H9 (cell line): ENCODE measurements at regions not wholly inside any gene's neighbourhood (a gene's known extent, or its start where the extent isn't known, plus 50 kb on each side); places are given as distances from the start of the nearest gene placed in this dataset.

ENCODE experiments used
- DNase-seq: peaks from one replicate; pipeline ENCODE4 v3.0.0-alpha.2; 2017
- H2AFZ ChIP-seq: one replicate; pipeline ENCODE4 v1.6.1; 2013; ENCODE audit warnings: mild to moderate bottlenecking, low read length, control low read depth, moderate library complexity
- H2AK5ac ChIP-seq: 2 replicates; pipeline ENCODE4 v1.6.1; 2013; ENCODE audit warnings: low read length, control low read depth, mixed read lengths; ENCODE audit not compliant: insufficient read length
- H2BK120ac ChIP-seq: one replicate; pipeline ENCODE4 v1.6.1; 2013; ENCODE audit warnings: low read depth, mild to moderate bottlenecking, low read length, control low read depth, inconsistent platforms; ENCODE audit not compliant: poor library complexity, severe bottlenecking
- H2BK12ac ChIP-seq: 2 replicates; pipeline ENCODE4 v1.6.1; 2013; ENCODE audit warnings: low read length, control low read depth, mixed read lengths, low read depth; ENCODE audit not compliant: insufficient read length
- H2BK15ac ChIP-seq: 2 replicates; pipeline ENCODE4 v1.6.1; 2013; ENCODE audit warnings: low read depth, low read length, control low read depth
- H2BK20ac ChIP-seq: one replicate; pipeline ENCODE4 v1.6.1; 2013; ENCODE audit warnings: low read depth, mild to moderate bottlenecking, low read length, control low read depth, inconsistent platforms; ENCODE audit not compliant: poor library complexity, severe bottlenecking
- H2BK5ac ChIP-seq: 2 replicates; pipeline ENCODE4 v1.6.1; 2013; ENCODE audit warnings: low read length, control low read depth, mixed read lengths; ENCODE audit not compliant: insufficient read length
- H3K14ac ChIP-seq: 2 replicates; pipeline ENCODE4 v1.6.1; 2013; ENCODE audit warnings: low read length, control low read depth; ENCODE audit not compliant: insufficient read depth
- H3K18ac ChIP-seq: 2 replicates; pipeline ENCODE4 v1.6.1; 2013; ENCODE audit warnings: low read depth, mild to moderate bottlenecking, mixed read lengths, low read length, control low read depth; ENCODE audit not compliant: insufficient read length
- H3K23ac ChIP-seq: 2 replicates; pipeline ENCODE4 v1.6.1; 2013; ENCODE audit warnings: low read length, control low read depth, mixed read lengths, low read depth; ENCODE audit not compliant: insufficient read length
- H3K23me2 ChIP-seq: 2 replicates; pipeline ENCODE4 v1.6.1; 2013; ENCODE audit warnings: low read depth, mild to moderate bottlenecking, mixed read lengths, low read length, control low read depth; ENCODE audit not compliant: insufficient read length, poor library complexity, severe bottlenecking
- H3K27ac ChIP-seq: 2 replicates; pipeline ENCODE4 v1.5.1; 2013; ENCODE audit warnings: low read length, control low read depth, mixed read lengths, low read depth; ENCODE audit not compliant: insufficient read length
- H3K27me3 ChIP-seq: 2 replicates; pipeline ENCODE4 v1.6.1; 2013; ENCODE audit warnings: low read length, control low read depth, inconsistent platforms; ENCODE audit not compliant: insufficient read depth
- H3K4ac ChIP-seq: 2 replicates; pipeline ENCODE4 v1.6.1; 2013; ENCODE audit warnings: low read depth, mild to moderate bottlenecking, control low read depth, inconsistent platforms, low read length, moderate library complexity
- H3K4me1 ChIP-seq: 2 replicates; pipeline ENCODE4 v1.6.1; 2013; ENCODE audit warnings: low read length, control low read depth, inconsistent platforms; ENCODE audit not compliant: insufficient read depth
- H3K4me2 ChIP-seq: 2 replicates; pipeline ENCODE4 v1.6.1; 2013; ENCODE audit warnings: low read length, control low read depth, mixed read lengths; ENCODE audit not compliant: insufficient read length, insufficient read depth
- H3K56ac ChIP-seq: 2 replicates; pipeline ENCODE4 v1.6.1; 2013; ENCODE audit warnings: low read depth, mild to moderate bottlenecking, mixed read lengths, low read length, control low read depth; ENCODE audit not compliant: insufficient read length
- H3K79me1 ChIP-seq: 2 replicates; pipeline ENCODE4 v1.6.1; 2013; ENCODE audit warnings: low read depth, mild to moderate bottlenecking, moderate library complexity, low read length, control low read depth, inconsistent platforms; ENCODE audit not compliant: insufficient read depth, poor library complexity, severe bottlenecking
- H3K79me2 ChIP-seq: 2 replicates; pipeline ENCODE4 v1.6.1; 2013; ENCODE audit warnings: low read length, control low read depth, inconsistent platforms; ENCODE audit not compliant: insufficient read depth
- H3K9ac ChIP-seq: 2 replicates; pipeline ENCODE4 v1.6.1; 2013; ENCODE audit warnings: low read length, control low read depth, mixed read lengths; ENCODE audit not compliant: insufficient read length; ENCODE audit errors: extremely low read depth
- H3K9me3 ChIP-seq: one replicate; pipeline ENCODE4 v1.6.1; 2013; ENCODE audit warnings: low read depth, low read length, inconsistent platforms; ENCODE audit not compliant: control insufficient read depth
- H3T11ph ChIP-seq: one replicate; pipeline ENCODE4 v1.6.1; 2013; ENCODE audit warnings: mild to moderate bottlenecking, low read length, control low read depth, inconsistent platforms
- H4K20me1 ChIP-seq: one replicate; pipeline ENCODE4 v1.6.1; 2013; ENCODE audit not compliant: control insufficient read depth, insufficient read length, insufficient read depth
- H4K5ac ChIP-seq: 2 replicates; pipeline ENCODE4 v1.6.1; 2013; ENCODE audit warnings: low read depth, mild to moderate bottlenecking, mixed read lengths, low read length, control low read depth; ENCODE audit not compliant: insufficient read length
- H4K8ac ChIP-seq: replicated peaks from 2 replicates; pipeline ENCODE4 v1.6.1; 2013; ENCODE audit warnings: low read length, control low read depth, mixed read lengths, low read depth; ENCODE audit not compliant: insufficient read length
- H4K91ac ChIP-seq: 2 replicates; pipeline ENCODE4 v1.6.1; 2013; ENCODE audit warnings: low read depth, mild to moderate bottlenecking, moderate library complexity, mixed read lengths, low read length, control low read depth; ENCODE audit not compliant: insufficient read length
- H3K27ac Mint-ChIP-seq, 3 experiments: 2 replicates in 2 of 3; 3 replicates in 1 of 3; pipeline ENCODE4 v1.8.0; 2020 to 2021; ENCODE audit warnings: mixed read lengths in 3 of 3, mild to moderate bottlenecking in 1 of 3, moderate library complexity in 1 of 3
- H3K27me3 Mint-ChIP-seq: 2 replicates; pipeline ENCODE4 v1.8.0; 2021; ENCODE audit warnings: low read depth, mild to moderate bottlenecking, moderate library complexity, mixed read lengths
- H3K36me3 Mint-ChIP-seq, 3 experiments: 2 replicates in 2 of 3; 3 replicates in 1 of 3; pipeline ENCODE4 v1.8.0; 2020 to 2021; ENCODE audit warnings: low read depth in 3 of 3, mixed read lengths in 3 of 3; ENCODE audit not compliant: insufficient read depth in 1 of 3
- H3K4me1 Mint-ChIP-seq, 2 experiments: 2 replicates each; pipeline ENCODE4 v1.8.0; 2020; ENCODE audit warnings: mixed read lengths in 2 of 2
- H3K4me3 Mint-ChIP-seq, 2 experiments: 2 replicates in 1 of 2; 3 replicates in 1 of 2; pipeline ENCODE4 v1.8.0; 2020 to 2021; ENCODE audit warnings: mild to moderate bottlenecking in 2 of 2, mixed read lengths in 2 of 2, moderate library complexity in 1 of 2
- H3K9me3 Mint-ChIP-seq, 2 experiments: 2 replicates in 1 of 2; 3 replicates in 1 of 2; pipeline ENCODE4 v1.8.0; 2020; ENCODE audit warnings: mild to moderate bottlenecking in 2 of 2, mixed read lengths in 2 of 2, moderate library complexity in 1 of 2
- CTCF ChIP-seq: fragments of 200-600 bp; sonication (generic); conservative IDR thresholded peaks from 3 replicates; pipeline ENCODE4 v1.8.0; 2021; ENCODE audit warnings: antibody characterized with exemption, mild to moderate bottlenecking
- WGBS: extraction: QIAGEN DNeasy Blood & Tissue Kit; methylation state at CpG from one replicate; pipeline ENCODE4 v1.1.7; 2013; ENCODE audit warnings: missing lambda C conversion rate, low lambda C conversion rate, mixed read lengths; ENCODE audit not compliant: insufficient read length; ENCODE audit errors: extremely low coverage; 5-methylcytosine and 5-hydroxymethylcytosine counted together

- no peak overlapping the region for H3K18ac ChIP-seq
- H4K91ac ChIP-seq = no peak overlapping the region
- no peak overlapping the region for H3T11ph ChIP-seq
- H2BK12ac ChIP-seq = no peak overlapping the region
- no peaks in the 10 kb centered on the region for H3K27me3 ChIP-seq
- no peak overlapping the region for H2BK5ac ChIP-seq
- no peak overlapping the region for H3K4me2 ChIP-seq
- H3K27ac ChIP-seq = no peak overlapping the region
- no peak for DNase-seq
- H3K9ac ChIP-seq = no peak overlapping the region
- no peak overlapping the region for H4K8ac ChIP-seq
- no peak overlapping the region for H4K5ac ChIP-seq
- no peak for TF ChIP-seq CTCF
- peaks cover 19 to 20% of the 10 kb centered on the region in 2 experiments for H3K4me1 Mint-ChIP-seq
- H2BK120ac ChIP-seq = no peak overlapping the region
- H3K79me1 ChIP-seq = no peaks in the 10 kb centered on the region
- H2AK5ac ChIP-seq = no peak overlapping the region
- H3K56ac ChIP-seq = no peak overlapping the region
- no peaks in the 10 kb centered on the region for H3K27me3 Mint-ChIP-seq
- H3K36me3 Mint-ChIP-seq = no peaks in the 10 kb centered on the region
- H3K23me2 ChIP-seq = no peaks in the 10 kb centered on the region
- no peaks in the 10 kb centered on the region for H3K9me3 ChIP-seq
- no peaks in the 10 kb centered on the region for H3K4me1 ChIP-seq
- no peak overlapping the region for H3K27ac Mint-ChIP-seq
- H2BK15ac ChIP-seq = no peak overlapping the region
- no CpG with 5 or more reads among the region's 2 CpGs for WGBS
- no peak overlapping the region for H3K4ac ChIP-seq
- no peaks in the 10 kb centered on the region for H4K20me1 ChIP-seq
- H2BK20ac ChIP-seq = no peak overlapping the region
- H2AFZ ChIP-seq = no peak overlapping the region
- H3K79me2 ChIP-seq = no peaks in the 10 kb centered on the region
- H3K14ac ChIP-seq = no peak overlapping the region
- H3K4me3 Mint-ChIP-seq = no peak overlapping the region
- no peak overlapping the region for H3K23ac ChIP-seq
- H3K9me3 Mint-ChIP-seq = no peaks in the 10 kb centered on the region; a peak in 2 of 5 replicates
Measured at GRCh38 chr11:109150581-109150980, 271.4 kb upstream of the C11orf87 start.
